ENCODE measurements at regions not wholly inside any gene's neighbourhood (a gene's known extent, or its start where the extent isn't known, plus 50 kb on each side); places are given as distances from the start of the nearest gene placed in this dataset.

- TF ChIP-seq BCL3 (IDR thresholded peaks at IDR 0.05; ENCODE audit: borderline replicate concordance, insufficient read depth, low read depth, low read length, poor library complexity, severe bottlenecking) (no peak), ASH2L (IDR thresholded peaks at IDR 0.05; ENCODE audit: borderline replicate concordance, low read depth) (no peak), SMAD5 (IDR thresholded peaks at IDR 0.05; ENCODE audit: low read depth) (no peak), E2F4 (IDR thresholded peaks at IDR 0.05; ENCODE audit: low read depth, low read length) (no peak), ZBTB33 (IDR thresholded peaks at IDR 0.05) (no peak), SIN3A (IDR thresholded peaks at IDR 0.05; ENCODE audit: low read depth, low read length) (no peak), IRF3 (IDR thresholded peaks at IDR 0.05) (no peak)
These were observed 131.7 kb upstream of the ROBO2 start (continued) for GRCh38 chr3:76908156-76908555.

- intact Hi-C loops (cut with micrococcal nuclease; ENCODE audit: unreplicated experiment) = no loop called here
- no TSS peak for BruUV-seq (replicated peaks)
- H3K4me1 ChIP-seq (ENCODE audit: control insufficient read depth, insufficient read depth, low read length) = no peaks in the 10 kb centered on the region
- no peak overlapping the region for H3K4me3 ChIP-seq
- H3K9ac ChIP-seq (ENCODE audit: control insufficient read depth, insufficient read depth, low read length) = no peak overlapping the region
- no peak for DNase-seq (ENCODE audit: low read depth, low spot score)
- RAD21 ChIA-PET (ENCODE audit: unreplicated experiment) = no interaction called here
- H4K20me1 ChIP-seq (ENCODE audit: control insufficient read depth, insufficient read depth) = no peaks in the 10 kb centered on the region
- H2AFZ ChIP-seq (ENCODE audit: control insufficient read depth, low read depth, low read length) = no peak overlapping the region
- in situ Hi-C loops (cut with MboI) = no loop called here
- no peak for ATAC-seq
- CTCF ChIA-PET = no interaction called here
- FAIRE-seq = no peak
- no peaks in the 10 kb centered on the region for H3K27me3 ChIP-seq (replicated peaks in 1 of 2; ENCODE audit: control insufficient read depth in 2 of 2, insufficient read depth in 2 of 2, low read length in 1 of 2)
- 25% methylated on average over 12 of the region's 12 CpGs for WGBS (ENCODE audit: insufficient coverage, insufficient replicate concordance, low lambda C conversion rate, missing lambda C conversion rate)
- no peak overlapping the region for H3K27ac ChIP-seq (ENCODE audit: control insufficient read depth, insufficient read depth)
- H3K9me3 ChIP-seq (replicated peaks; ENCODE audit: control insufficient read depth, insufficient read depth, low read length) = no peaks in the 10 kb centered on the region
- SMC1A ChIA-PET (ENCODE audit: uncharacterized antibody, unreplicated experiment) = no interaction called here
- H3K79me2 ChIP-seq (ENCODE audit: control insufficient read depth, insufficient read depth, low read length) = no peaks in the 10 kb centered on the region
- TF ChIP-seq RAD51 (IDR thresholded peaks at IDR 0.05) (no peak), SMAD1 (IDR thresholded peaks at IDR 0.05; ENCODE audit: low read depth, partially characterized antibody) (no peak), MAX (IDR thresholded peaks at IDR 0.05; ENCODE audit: low read depth, low read length) (no peak), SIX5 (IDR thresholded peaks at IDR 0.05; ENCODE audit: low read depth, low read length, severe bottlenecking) (no peak), STAT1 (conservative IDR thresholded peaks at IDR 0.05) (no peak), ATF7 (IDR thresholded peaks at IDR 0.05; ENCODE audit: low read depth) (no peak), FOXK2 (IDR thresholded peaks at IDR 0.05) (no peak), TARDBP (IDR thresholded peaks at IDR 0.05; ENCODE audit: borderline replicate concordance) (no peak), BMI1 (IDR thresholded peaks at IDR 0.05; ENCODE audit: borderline replicate concordance) (no peak), EGR1 (IDR thresholded peaks at IDR 0.05; ENCODE audit: borderline replicate concordance in 1 of 2, low read depth in 2 of 2, low read length in 2 of 2) (no peak), SREBF1 (IDR thresholded peaks at IDR 0.05; ENCODE audit: low read length) (no peak), SMC3 (IDR thresholded peaks at IDR 0.05; ENCODE audit: borderline replicate concordance, low read length) (no peak), WRNIP1 (IDR thresholded peaks at IDR 0.05; ENCODE audit: borderline replicate concordance, low read depth, low read length) (no peak)
- H3K4me2 ChIP-seq (ENCODE audit: control insufficient read depth, insufficient read depth) = no peak overlapping the region
- no peaks in the 10 kb centered on the region for H3K36me3 ChIP-seq (ENCODE audit: control insufficient read depth in 2 of 2, insufficient read depth in 2 of 2, low read length in 1 of 2)
- POLR2A ChIA-PET = no interaction called here
These were observed 127.0 kb upstream of the ROBO2 start for GRCh38 chr3:76912841-76913383.
